GM12878 (cell line): ENCODE measurements at regions not wholly inside any gene's neighbourhood (a gene's known extent, or its start where the extent isn't known, plus 50 kb on each side); places are given as distances from the start of the nearest gene placed in this dataset.

ENCODE experiments used
- CBX5 ChIP-seq: sonication (generic); IDR thresholded peaks from 2 replicates; pipeline ENCODE4 v1.6.1; 2016; ENCODE audit warnings: low read depth, moderate library complexity, mild to moderate bottlenecking, inconsistent platforms
- CTCF ChIP-seq, 3 experiments: IDR thresholded peaks in 2 of 3; conservative IDR thresholded peaks in 1 of 3; 2 replicates each; pipeline ENCODE4 v1.5.1; 2011; ENCODE audit warnings: low read depth in 3 of 3, low read length in 3 of 3, mild to moderate bottlenecking in 3 of 3, control low read depth in 2 of 3, moderate library complexity in 2 of 3, inconsistent platforms in 1 of 3, mixed read lengths in 1 of 3; ENCODE audit not compliant: control insufficient read depth in 2 of 3, insufficient read depth in 1 of 3; ENCODE audit errors: extremely low read depth in 1 of 3
- DPF2 ChIP-seq: fragments of 450-650 bp; IDR thresholded peaks from 2 replicates; pipeline ENCODE4 v1.6.1; 2017; ENCODE audit warnings: mild to moderate bottlenecking
- E4F1 ChIP-seq: fragments of 450-650 bp; IDR thresholded peaks from 2 replicates; pipeline ENCODE4 v1.6.1; 2018; ENCODE audit warnings: borderline replicate concordance, mild to moderate bottlenecking; ENCODE audit not compliant: partially characterized antibody
- EGR1 ChIP-seq, 2 experiments: IDR thresholded peaks; 1 replicate in 1 of 2; 2 replicates in 1 of 2; pipeline ENCODE4 v1.6.1; 2011 to 2012; ENCODE audit warnings: low read depth in 2 of 2, low read length in 2 of 2, borderline replicate concordance in 1 of 2, mild to moderate bottlenecking in 1 of 2, moderate library complexity in 1 of 2
- FOXM1 ChIP-seq: IDR thresholded peaks from 2 replicates; pipeline ENCODE4 v1.6.1; 2012; ENCODE audit warnings: low read depth, mild to moderate bottlenecking, inconsistent platforms, low read length, moderate library complexity
- GABPA ChIP-seq: IDR thresholded peaks from 2 replicates; pipeline ENCODE4 v1.6.1; 2014; ENCODE audit warnings: antibody characterized with exemption, low read depth, mild to moderate bottlenecking, inconsistent platforms
- HDAC6 ChIP-seq: fragments of 200-600 bp; sonication (generic); IDR thresholded peaks from one replicate; pipeline ENCODE4 v1.8.0; 2017; ENCODE audit warnings: antibody characterized with exemption; ENCODE audit not compliant: unreplicated experiment
- NFIC ChIP-seq: IDR thresholded peaks from 2 replicates; pipeline ENCODE4 v1.6.1; 2012; ENCODE audit warnings: low read depth, mild to moderate bottlenecking, inconsistent platforms, low read length, moderate library complexity
- POLR2A ChIP-seq: IDR thresholded peaks from 2 replicates; pipeline ENCODE4 v1.6.1; 2011; ENCODE audit warnings: low read depth, mild to moderate bottlenecking, low read length
- RAD21 ChIP-seq: IDR thresholded peaks from 2 replicates; pipeline ENCODE4 v1.6.1; 2011; ENCODE audit warnings: mild to moderate bottlenecking, low read depth, low read length, moderate library complexity; ENCODE audit not compliant: insufficient read depth
- ZBTB33 ChIP-seq: fragments of 450-650 bp; IDR thresholded peaks from 2 replicates; pipeline ENCODE4 v1.6.1; 2017; ENCODE audit warnings: mild to moderate bottlenecking
- ZNF24 ChIP-seq: fragments of 450-650 bp; IDR thresholded peaks from 2 replicates; pipeline ENCODE4 v1.6.1; 2017; ENCODE audit warnings: antibody characterized with exemption, mild to moderate bottlenecking

- TF ChIP-seq ZNF24, result no peak
- TF ChIP-seq CTCF (IDR thresholded peaks at IDR 0.05 in 2 of 3, conservative IDR thresholded peaks at IDR 0.05 in 1 of 3; ENCODE audit: control insufficient read depth in 2 of 3, extremely low read depth in 1 of 3, insufficient read depth in 1 of 3, low read depth in 3 of 3, low read length in 3 of 3), result no peak
- no peak for TF ChIP-seq POLR2A
- no peak for TF ChIP-seq ZBTB33
- no peak for TF ChIP-seq FOXM1
- no peak for TF ChIP-seq EGR1 (IDR thresholded peaks at IDR 0.05; ENCODE audit: borderline replicate concordance in 1 of 2, low read depth in 2 of 2, low read length in 2 of 2)
- TF ChIP-seq CBX5, result no peak
- TF ChIP-seq E4F1, result no peak
- TF ChIP-seq RAD21, result no peak
- TF ChIP-seq GABPA, result no peak
- no peak for TF ChIP-seq DPF2
- TF ChIP-seq HDAC6, result no peak
- TF ChIP-seq NFIC, result no peak
Measured at GRCh38 chr7:81402227-81402626, 367.6 kb downstream of the HGF start.
